Hindlimb muscle (tissue), 1 donor: ENCODE measurements at regions not wholly inside any gene's neighbourhood (a gene's known extent, or its start where the extent isn't known, plus 50 kb on each side); places are given as distances from the start of the nearest gene placed in this dataset.

ENCODE experiments used
- DNase-seq: peaks from one replicate; pipeline ENCODE4 v3.0.0-alpha.2; 2013

- DNase-seq, result no peak
Observed at GRCh38 chr3:8365541-8365940, 136.1 kb upstream of the LMCD1 start.

- no peak for DNase-seq
Observed at GRCh38 chr3:8366219-8366810, 135.3 kb upstream of the LMCD1 start.

DNA sequence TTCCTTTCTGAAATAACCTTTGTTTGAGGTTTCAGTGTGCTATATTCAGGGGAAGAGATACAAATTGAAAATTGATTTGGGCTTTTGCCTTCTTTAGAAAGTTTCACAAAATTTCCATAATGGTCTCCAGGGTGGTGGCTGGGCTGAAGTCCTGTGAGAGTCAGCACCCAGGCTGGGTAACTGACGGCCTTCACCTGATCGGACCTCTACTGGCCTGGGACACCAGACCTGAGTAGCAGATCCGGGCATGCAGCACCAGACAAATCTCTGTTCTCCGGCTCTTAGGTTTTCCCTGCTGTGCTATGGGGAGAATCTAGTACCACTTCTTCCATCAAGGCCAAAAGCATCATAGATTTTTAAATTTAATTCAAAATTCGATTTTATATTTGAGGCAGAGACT, 133.0 kb upstream of the LMCD1 start:
- DNase-seq, result no peak

GRCh38 chr3:8369638-8370037, 132.0 kb upstream of the LMCD1 start:
- DNase-seq, result no peak

DNA sequence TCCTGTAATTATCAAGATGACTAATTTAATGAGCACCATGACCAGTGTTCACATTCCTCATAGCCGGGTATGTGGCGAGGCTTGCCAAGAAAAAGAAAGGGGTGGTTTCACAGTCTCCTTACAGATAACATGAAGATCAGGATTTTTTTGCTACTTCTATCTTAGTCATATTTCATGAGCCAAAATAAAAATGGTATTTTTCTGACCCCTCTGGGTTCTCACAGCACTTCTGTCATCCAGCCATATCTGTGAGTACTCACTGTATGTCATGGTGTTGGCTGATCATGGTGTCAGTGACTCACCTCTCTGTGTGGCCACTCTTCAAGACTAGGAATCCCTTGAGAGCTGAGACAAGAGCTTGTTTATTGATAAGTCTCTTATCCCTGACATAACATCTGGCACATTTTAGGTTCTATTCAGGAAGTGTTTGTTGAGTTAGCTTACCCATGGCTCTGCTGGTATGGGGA, 130.5 kb upstream of the LMCD1 start:
- DNase-seq, result no peak

DNA sequence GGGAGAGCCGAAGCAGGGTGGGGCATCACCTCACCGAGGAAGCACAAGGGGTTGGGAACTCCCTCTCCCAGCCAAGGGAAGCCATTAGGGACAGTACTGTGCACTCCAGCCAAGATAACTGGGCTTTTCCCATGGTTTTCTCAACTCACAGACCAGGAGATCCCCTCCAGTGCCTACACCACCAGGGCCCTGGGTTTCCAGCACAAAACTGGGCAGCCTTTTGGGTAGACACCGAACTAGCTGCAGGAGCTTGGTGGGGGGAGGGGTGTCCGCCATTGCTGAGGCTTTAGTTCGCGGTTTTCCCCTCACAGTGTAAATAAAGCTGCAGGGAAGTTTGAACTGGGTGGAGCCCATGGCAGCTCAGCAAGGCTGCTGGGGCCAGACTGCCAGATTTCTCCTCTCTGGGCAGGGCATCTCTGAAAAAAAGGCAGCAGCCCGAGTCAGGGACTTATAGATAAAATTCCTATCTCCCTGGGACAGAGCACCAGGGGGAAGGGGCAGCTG, 129.6 kb upstream of the LMCD1 start:
- no peak for DNase-seq

GRCh38 chr3:8380904-8381704, 120.5 kb upstream of the LMCD1 start:
- no peak for DNase-seq

DNA sequence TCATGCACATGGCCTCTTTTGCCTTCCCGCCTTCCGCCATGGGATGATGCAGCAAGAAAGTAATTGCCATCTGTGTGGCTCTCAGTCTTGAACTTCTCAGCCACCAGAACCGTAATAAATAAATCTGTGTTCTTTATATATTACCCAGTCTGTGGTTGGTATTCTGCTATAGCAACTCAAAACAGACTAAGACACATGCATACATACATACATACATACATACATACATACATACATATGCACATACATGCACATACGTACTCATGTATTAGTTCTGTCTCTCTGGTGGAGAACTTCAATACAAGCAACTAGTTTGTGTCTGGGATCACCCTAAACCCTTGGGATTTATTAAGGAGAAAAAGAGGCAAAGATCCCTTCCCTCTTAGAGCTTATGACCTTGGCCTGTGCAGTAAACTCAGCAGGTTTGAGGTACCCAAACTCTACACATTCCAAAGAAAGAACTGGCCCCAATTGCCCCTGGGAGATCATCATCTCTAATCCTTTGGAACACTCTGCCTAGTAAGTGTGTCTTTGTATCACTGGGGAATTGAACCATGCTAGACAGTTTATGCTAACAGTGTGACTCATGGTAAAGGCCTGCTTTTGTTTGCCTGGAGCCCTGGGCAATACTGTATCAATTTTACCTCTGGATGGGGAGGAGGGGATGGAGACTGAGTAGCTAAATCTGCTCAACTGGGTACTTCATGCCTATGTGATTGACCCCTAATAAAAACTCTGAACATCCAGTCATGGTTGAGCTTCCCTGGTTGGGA, 115.6 kb upstream of the LMCD1 start:
- no peak for DNase-seq

- peak; percentile 10 for DNase-seq
Observed at GRCh38 chr3:8387571-8387970, 114.1 kb upstream of the LMCD1 start.

DNA sequence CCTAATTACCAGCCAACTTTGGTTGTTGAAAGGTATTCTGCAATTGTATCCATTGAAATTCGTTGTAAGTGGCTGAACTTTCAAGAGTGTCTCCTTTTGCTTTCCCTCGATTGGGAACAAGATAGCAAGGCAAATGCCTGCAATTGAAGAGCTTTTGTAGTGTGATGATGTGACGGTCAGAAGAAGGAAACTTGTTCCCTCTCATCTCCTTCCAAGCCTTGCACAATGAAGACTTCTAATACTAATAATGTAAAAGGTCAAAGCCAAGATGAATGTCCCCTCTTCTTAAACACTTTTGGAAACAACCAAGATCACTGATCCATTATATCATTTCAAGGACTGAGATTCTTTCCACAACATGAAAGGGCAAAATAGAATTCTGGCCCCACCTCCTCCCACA, 101.9 kb upstream of the LMCD1 start:
- DNase-seq, result no peak

- no peak for DNase-seq
Observed at GRCh38 chr3:8400911-8401310, 100.7 kb upstream of the LMCD1 start.

GRCh38 chr3:8403996-8404395, 97.6 kb upstream of the LMCD1 start:
- no peak for DNase-seq

DNA sequence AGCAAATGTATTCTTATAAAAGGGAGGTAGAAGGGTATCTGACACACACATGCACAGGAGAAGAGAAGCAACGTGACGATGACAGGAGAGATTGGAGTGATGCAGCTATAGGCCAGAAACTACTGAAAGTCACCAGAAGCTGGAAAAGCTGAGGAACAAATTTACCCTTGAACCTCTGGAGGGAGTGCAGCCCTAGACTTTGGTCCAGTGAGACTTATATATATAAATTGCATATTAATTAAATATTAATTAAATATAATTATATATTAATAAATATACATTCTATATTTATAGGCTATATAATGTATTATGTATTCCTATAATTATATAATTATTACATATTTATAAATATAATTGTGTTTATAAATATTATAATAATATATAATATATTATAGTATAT, 96.5 kb upstream of the LMCD1 start:
- DNase-seq, result no peak

DNA sequence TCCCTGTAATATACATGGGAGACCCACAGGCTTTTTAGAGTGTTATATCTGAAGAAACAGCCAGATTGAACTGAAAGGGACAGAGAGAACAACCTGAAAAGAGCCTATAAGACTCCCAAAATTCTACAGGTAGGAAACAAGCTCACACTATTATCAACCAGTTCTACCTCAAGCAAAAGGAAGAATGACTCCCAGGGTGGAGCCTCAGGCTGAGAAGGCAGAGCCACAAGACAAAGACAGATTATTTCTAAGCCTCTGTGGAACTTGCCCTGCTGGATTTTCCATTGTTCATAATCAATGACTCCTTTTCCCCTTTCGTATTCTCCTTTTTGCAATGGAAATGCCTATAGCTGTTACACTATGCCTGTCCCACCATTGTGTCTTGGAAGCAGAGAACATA, 95.1 kb upstream of the LMCD1 start:
- DNase-seq, result no peak

- DNase-seq, result no peak
Observed at GRCh38 chr3:8413337-8413926, 88.2 kb upstream of the LMCD1 start.

DNA sequence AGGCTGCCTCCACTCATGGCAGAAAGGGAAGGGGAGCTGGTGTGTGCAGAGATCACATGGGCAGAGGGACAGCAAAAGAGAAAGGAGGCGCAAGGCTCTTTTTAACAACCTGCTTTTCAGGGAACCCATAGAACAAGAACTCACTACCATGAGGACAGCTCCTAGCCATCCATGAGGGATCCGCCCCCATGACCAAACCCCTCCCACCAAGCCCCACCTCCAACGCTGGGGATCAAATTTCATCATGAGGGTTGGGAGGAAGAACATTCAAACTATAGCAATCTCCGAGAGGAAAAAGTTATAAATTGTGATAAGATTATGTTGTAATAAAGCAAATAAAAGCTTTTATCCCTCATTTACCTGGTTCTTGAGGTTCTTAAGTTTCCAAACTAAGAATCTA, 84.7 kb upstream of the LMCD1 start:
- DNase-seq, result no peak

DNA sequence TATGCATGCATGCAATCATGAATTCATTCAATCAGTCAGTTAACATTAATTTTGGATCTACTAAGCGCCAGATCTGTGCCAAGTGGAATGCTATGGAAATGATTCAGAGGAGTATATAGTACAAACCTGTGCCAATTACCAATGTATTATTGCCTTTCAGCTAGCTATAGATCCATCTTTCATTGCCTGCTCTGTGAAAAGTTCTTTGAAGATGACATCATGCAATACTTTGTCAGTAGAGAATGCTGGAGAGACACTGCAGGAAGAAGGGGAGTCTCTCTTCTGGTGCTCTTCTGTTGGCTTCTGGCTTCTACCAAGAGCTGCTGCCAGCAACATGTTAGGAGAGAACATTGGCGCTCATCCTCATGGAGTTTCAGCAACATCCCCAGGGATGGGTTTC, 81.0 kb upstream of the LMCD1 start:
- no peak for DNase-seq

DNA sequence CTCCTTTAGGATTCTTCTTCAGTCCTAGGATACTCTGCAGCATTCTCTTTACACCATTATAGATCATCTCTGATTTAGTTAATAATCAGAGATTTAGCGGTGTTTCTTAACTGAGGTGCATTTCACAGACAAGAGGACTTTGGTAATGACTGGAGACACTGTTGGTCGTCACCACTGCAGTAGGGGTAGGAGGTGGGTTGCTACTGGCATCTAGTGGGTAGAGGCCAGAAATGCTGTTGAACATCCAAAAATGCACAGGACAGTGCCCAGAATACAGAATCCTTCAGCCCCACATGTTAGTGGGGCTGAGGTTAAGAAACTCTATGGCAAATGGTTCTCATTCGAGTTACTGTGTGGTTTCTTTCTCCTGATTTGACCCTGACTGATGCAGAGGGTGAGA, 80.4 kb upstream of the LMCD1 start:
- no peak for DNase-seq

DNA sequence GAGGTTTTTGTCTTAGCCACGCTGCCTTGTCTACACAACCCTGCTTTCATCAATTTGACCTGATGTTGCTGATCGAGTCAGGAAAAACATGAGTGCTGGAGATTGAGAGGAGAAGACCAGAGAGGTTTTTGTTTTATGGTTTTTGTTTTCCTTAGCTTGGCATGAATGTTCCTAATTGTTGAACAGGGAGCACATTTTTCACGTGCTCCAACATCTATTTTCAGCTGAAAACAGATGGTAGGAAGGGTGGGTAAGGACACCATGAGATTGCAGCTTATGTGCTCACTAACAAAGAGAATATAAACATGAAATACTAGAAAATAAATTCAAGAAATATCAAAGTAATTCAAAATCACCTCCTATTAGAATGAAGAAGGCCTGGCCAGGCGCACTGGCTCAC, 79.9 kb upstream of the LMCD1 start:
- DNase-seq, result no peak

- no peak for DNase-seq
Observed at GRCh38 chr3:8423307-8423706, 78.3 kb upstream of the LMCD1 start.

- no peak for DNase-seq
Observed at GRCh38 chr3:8424281-8424680, 77.3 kb upstream of the LMCD1 start.

DNA sequence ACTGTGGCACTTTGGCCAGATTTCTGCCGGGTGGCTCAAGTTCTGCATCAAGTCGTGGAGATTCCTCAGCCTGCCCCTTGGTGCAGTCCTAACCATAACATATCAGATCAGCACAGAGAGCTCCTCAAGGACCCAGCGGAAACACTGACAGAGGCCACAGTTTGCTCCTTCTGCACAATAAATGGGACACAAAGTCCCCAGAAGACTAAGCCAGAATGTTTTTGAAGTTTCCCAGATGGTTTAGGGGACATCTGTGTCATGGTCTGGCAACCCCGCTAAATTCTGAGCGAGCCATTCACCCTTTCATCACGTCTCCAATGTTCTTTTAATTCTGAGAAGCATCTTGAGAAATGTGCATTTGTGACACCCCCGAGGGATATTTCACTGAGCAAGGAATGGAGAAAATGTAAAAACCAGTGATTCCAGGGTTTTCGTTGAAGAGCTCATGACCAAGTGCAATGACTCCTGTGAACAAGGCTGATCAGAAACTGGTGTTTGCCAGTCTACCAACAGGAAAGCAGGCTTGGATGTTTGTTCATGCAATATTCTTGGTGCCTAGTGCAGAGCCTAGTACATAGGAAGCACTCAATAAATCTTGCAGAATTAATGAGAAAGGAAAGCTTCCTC, 64.8 kb upstream of the LMCD1 start:
- DNase-seq, result no peak
